ENCODE measurements at regions not wholly inside any gene's neighbourhood (a gene's known extent, or its start where the extent isn't known, plus 50 kb on each side); places are given as distances from the start of the nearest gene placed in this dataset.

DNA sequence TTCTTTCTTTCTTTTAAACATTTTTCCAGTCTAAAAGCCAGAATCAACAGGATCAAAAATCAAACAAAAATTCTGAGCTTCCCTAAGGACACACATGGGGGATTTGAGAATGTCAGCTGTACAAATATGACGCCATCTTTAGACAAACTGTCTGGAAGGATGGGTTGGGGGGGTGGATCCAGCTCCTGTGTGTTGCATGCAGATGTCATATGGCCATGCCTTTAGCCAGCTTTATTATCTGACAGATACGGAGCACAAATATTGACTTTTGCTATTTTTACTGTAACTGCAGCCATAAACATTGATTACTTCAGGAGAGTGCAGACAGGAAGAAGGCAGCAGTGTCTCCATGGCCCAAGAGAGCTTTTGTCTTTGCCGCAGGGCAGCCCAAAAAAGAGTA, 279.4 kb upstream of the ELAC2 start:
- DNase-seq = no peak

DNA sequence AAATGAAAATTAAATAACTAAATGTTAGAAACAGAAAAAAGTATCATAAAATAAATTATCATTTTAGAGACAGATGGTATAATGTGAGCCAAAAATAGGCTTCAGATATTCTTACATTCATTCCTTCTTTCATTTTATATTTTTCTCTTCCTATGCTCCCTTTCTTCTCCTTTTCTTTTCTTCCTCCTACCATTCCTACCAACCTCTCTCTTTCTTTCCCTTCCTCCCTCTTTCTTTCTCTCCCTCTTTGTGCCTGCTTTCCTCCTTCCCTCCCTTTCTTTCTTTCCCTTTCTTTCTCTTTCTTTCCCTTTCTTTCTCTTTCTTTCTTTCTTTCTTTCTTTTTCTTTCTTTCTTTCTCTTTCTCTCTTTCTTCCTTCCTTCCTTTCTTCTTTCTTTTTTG, 275.6 kb upstream of the ELAC2 start:
- DNase-seq = no peak

DNA sequence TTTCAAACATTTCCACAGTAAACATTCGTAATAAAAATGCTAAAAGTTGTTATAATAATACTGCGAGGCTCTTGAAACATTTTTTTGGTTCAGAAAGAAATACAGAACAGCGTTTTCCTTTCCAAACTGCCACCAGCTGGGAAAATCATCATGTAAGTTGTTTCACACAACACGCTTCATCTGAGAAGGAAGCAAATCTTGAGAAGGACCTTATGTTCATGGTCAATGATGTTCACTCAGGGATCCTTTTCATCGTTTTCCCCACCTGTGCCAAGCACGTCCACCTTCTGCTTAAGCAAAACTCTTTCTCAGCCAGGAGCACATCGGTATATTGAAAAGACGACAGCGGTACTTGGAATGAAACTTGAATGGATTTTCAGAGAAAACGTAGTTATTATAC, 274.5 kb upstream of the ELAC2 start:
- no peak for DNase-seq

DNA sequence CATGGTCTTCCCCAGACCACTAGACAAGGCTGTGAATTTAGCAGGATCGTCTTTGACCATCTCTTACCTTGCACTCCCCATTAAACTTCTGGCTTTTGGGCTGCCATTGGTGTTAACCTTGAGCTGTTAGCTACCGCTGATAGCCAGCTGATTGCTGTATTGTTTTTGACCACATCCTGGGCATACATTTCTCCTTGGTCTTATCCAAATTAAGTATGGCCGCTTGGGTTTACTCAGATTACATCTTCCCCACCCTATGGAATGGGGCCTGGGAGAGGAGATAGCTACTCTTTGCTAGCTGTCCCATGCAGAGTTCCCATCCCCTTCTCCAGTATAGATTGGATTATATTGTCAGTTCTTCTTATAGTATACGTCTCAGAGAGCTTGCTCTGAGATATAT, 270.4 kb upstream of the ELAC2 start:
- DNase-seq = no peak

DNA sequence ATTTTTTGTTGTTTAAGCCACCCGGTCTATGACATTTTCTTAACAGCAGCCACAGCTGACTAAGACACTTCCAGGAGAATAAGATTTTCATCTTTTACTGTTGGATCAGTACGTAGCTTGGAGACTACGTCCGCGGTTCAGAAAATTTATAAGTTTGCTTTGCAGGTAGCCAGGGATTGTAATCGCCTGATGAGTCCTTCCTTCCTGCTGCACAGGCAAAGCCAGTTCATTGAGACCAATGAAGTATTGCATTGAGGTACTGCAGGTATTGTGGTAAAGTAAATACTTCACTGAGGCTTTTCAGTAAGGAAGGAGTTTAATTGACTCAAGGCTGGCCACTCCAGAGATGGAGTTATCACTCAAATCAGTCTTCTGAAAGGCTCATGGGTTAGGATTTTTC, 269.4 kb upstream of the ELAC2 start:
- no peak for DNase-seq

DNA sequence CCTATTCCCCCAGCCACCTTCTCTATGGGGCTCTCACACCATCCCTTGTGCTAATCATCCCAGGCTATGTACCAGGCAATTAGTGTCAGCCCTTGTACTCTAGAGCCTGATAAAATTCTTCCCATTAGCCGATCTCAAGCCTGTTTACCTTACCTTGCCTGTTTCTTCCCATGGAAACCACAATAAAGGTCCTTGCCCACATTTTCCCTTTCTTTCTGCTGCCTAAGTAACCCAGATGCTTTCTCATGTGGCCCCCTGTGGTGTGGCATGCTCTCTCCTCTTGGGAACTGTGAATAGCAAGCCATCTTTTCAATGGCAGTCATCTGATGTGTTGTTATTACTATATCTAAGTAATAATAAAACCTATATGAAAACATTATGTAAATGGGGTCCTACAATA, 265.8 kb upstream of the ELAC2 start:
- no peak for DNase-seq

DNA sequence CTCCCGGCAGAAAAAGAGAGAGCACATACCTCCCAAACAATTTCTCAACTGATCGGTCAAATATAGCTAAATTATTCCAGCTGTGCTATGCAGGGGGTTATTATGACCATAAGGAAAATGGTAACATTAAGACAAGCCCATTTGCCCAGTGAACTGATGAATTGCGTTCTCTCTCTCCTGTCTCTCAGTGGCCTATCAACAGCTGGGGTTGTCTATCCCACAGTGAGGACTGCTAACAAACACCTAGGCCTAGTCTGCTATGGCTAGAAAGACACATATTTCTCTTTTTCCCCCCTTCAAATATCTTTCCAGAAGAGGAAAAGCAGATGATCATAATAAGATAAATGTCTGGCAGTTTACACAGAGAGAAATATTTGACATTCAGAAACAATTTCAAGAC, 263.8 kb upstream of the ELAC2 start:
- DNase-seq = no peak

DNA sequence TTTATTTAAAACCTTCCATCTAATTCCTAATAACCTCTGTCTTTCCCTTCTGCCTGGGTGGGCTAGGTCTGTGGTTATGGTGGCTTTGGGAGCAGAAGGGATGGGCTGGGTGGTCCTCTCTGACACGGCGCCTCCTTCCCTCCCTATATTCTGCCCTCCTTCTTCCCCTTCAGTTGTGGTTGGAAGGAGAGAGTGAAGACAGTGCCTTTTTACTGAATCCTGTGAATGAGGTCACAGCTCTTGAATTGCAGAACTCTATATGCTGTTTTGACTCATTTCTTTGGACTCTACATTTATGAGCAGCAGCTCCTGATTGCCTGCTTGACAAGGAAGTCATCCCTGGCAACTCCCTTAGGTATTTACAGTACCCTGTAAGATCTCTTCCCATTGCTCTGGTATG, 256.0 kb upstream of the ELAC2 start:
- DNase-seq = no peak

DNA sequence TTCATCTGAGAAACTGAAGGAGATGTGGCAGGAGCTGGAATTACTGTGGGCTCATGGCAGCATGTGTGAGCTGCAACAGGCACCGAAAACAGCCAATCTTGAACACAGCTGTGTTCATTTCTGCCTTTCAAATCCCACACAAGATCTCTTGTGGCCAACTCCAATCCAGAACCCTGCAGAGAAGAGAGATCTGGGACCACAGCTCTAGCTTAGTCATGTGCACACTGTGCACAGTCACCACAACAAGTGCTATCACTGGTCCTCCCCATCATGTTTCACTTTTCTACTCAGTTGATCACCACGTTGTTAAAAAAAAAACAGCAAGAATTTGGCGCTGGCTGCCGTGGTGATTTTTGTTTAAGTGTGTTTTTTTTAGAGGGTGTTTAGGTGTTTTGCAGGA, 254.5 kb upstream of the ELAC2 start:
- no peak for DNase-seq

DNA sequence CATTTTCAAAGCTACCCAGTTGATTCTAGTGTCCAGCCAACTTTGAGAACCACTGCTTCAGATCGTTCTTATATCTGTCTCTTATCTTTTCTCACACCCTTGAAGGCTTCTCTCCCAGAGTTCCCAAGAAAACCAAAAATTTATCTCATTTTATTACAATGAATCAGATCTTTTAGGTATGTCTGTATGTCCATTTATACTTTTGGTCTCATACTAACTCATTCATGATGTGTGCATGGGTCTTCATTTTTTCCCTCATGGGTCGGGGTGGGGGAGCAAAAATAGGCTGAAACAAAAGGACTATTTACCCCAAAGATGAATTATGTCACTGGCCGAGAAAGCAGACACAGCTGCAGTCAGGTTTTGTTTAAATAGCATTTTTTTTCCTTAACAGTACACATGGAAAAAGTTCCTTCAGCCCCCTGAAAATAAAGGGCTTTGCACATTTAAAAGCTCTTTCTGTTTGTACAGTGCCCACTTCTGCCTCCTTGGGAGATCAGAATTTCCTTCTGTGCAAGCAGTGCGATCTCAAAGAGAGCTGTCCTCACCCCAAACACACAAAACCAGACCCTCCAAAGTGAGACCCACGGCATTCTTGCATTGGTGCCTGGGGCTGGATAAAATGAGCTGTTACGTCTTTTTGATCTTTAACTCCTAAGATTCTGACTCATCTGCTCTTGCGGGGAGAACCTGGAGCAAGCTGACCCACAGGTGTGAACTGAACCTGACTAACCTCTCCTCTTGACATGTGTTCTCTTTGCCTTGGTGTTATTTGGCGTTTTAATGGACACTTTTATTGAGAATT, 251.2 kb upstream of the ELAC2 start:
- DNase-seq = no peak

DNA sequence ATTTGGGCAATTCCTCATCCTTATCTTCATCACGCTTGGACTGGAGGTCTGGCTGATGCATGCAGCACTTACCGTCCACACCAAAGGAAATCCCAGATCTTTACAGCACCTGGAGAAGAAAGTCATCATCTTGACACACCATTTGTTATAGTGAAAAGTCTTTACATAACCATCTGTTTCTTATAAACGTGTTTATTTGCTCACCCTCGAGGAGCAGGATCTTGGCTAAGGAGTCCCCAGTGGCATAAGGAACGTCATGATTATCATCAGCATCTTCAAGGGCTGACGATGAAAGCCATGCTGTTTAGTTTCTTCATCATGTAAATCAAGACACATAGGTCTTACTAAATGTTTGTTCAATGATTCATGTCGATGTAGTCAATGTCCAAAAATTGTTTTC, 248.8 kb upstream of the ELAC2 start:
- DNase-seq = no peak

DNA sequence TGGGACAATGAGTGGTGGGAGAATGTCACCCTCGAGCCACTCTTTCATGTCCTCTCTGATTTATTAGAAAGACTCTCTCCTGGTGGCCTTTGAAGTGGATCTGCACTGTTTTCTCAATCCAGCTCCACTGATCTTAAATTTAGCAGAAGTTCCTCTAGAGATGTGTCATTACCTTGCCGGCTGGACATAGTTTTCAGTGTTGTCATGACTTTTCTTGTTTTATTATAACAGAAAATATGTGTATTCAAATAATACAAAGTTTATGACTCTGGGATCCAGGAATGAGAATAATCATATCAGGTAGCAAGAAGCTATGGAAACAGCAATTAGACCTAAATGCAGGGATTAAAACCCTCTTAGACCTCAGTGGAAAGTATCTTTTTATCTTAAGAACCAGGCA, 247.5 kb upstream of the ELAC2 start:
- no peak for DNase-seq

DNA sequence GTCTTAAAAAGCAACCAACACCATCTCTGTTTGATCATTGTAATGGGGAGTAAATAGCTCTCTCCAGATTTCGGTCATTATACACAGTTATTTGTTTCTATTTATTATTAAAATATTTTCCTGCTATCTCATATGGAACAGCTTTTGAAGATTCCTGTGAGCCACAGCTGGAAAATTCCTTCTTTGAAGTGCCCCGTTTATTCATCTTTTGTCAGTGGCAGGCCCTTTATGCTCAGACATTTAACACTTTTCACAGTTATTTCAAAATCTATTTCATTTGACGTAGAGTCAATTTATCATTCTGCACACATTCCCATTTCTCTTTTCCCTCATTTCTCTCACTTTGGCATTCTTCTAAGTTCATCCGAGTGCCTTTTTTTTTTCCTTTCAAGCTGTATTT, 245.9 kb upstream of the ELAC2 start:
- DNase-seq = no peak

DNA sequence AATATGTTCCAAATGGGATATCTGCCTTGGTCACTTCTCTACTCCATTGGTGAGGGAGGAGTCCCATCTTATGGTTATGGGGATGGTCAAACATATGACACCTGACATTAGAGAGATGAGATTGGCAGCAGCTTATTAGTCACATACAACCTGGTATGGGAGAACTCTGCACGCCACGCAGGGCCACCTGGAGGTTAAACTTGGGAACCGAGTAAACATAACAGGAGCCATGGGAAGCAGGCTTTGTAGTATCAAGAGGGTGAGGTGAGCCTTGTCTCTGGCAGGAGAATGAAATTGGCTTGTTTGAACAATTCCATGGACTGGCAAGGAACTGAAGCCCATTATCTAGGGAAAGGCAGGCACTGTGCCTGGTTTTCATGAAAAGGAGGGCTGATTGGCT, 238.7 kb upstream of the ELAC2 start:
- DNase-seq = no peak

DNA sequence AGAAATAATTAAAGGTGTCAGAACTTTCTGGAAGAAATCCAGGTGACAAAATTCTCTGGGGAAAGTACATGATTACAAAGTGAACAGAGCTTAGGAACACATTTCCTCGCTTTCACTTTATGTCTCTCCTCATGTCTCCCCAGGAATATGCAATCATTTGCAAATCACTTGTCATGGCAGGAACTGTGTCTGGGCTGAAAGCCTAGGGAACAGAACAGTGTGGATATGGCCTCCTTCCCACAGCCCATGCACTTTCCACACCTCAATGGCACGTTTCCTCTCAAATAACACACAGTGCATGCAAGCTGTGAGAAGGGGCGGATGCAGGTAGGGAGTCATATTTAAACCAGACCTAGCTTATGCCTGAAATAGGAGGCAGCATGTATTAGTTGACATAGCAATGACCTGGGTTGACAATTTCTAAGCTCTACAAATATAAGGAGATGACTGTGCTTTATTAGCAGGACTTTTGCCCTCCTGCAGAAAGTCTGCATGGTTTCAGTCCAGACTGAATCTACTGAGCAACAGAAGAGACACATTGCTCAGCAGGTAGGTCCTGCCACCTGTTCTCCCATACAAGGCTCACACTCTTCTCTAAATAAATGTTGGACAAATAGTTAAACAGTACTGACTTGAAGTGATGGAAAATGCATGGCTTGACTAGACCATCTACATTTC, 236.0 kb upstream of the ELAC2 start:
- DNase-seq = no peak

DNA sequence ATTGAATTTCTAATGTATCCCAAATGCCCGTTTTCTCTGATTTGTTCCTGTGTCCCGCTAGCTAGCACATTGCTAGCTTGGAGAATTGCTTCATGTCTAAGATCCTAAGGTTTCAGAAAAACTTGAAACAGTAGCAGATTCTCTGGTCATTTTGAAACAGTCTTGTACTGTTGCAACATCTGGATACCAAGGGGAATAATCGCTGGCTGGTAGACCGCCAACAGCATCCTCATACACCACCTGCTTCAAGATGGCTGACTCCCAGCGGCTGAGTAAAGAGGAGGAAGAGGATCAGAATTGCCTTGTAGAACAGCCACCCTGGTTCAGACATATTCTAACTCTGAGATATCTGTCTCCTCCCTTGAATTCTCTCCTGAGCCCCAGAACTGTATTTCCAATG, 226.7 kb upstream of the ELAC2 start:
- no peak for DNase-seq

DNA sequence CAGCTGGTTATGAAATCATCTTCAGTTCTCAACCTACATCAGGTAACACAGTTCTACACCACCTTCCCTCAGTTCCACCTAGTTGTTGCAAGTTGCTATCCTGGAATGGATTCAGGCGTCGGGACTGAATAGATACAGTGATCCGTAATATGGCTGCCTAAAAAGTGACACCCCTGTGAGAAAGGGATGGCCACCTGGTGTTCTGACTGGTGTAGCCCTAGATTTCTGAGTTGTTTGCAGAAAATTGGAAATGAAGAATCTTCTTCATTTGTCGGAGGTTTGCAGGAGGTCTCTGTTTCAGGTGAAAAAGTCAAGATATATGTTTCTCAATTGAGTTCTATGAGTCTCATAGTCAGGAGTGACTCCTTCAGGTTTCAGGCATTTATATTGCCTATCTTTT, 225.8 kb upstream of the ELAC2 start:
- no peak for DNase-seq

DNA sequence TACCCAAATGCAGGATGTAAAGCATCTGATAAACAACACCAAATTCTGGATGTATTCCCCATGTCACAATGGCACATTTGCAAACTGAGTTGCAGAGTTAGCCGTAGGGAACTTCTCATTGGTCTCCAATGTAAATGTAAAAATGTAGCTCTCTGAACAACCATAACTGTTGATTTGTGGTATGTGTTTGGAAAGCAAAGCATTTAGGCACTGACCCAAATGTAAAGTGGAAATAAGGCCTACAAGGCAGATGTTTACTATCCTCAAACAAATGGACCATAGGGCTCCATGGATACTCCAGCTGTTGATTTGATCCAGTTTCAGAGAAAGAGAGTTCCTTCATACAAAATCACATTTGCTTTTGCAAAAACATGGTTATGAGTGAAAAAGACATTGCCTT, 223.0 kb upstream of the ELAC2 start:
- DNase-seq = no peak

DNA sequence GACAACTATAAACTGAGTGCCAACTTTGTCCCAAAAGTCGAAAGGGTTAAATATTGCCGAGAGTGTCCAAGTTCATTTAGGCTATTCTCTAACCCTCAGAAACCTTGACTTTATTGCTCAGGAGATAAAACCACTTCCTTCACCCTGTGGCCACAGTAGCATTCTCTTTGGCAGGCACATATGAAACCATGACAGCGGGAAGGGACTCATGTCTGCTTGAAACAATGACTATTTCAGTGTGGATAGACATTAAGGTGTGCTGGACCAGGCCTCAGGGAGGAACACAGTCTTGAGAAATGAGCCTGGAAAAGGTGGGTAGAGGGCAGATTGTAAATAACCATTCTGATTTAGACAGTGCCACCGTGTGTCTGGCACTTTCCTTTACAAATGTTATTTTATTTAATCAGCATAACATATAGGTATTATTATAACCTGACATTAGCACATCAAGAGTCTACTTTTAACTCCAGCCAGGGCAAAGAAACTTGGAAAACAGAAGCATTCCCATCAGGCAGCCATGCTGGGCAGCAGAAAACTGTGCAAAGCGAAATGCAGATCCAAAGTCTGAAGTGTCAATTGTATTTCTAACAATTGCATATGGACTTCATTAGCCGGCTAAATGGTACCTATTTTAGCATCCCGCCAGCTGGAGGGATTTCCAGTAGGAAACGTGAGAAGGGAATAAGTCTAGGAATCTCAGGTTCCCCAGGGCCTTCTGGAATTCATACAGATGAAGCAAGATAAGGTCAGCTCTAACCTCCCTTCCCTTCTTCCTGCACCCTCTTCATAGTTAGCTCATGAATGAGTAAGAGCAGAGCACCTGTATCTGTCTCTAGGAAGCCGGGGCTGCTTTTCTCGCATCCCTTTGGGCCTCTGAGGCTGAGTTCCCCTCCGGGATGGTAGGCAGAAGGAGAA, 212.8 kb upstream of the ELAC2 start:
- no peak for DNase-seq

DNA sequence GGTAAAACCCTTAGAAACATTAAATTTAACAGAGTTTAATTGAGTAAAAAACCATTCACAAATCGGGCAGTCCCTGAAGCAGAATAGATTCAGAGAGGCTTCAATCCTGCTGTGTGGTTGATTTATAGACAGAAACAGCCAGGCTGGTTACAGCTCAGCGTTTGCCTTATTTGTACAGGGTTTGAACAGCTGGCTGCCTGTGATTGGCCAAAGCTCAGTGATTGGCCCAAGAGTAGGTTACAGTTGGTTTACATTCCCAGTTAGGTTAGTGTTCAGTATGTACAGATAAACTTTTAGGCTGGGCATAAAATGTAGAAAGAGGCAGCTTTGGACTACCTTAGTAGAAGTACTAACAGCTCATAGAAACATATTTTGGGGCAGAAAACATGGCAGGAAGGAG, 210.4 kb upstream of the ELAC2 start:
- DNase-seq = no peak

DNA sequence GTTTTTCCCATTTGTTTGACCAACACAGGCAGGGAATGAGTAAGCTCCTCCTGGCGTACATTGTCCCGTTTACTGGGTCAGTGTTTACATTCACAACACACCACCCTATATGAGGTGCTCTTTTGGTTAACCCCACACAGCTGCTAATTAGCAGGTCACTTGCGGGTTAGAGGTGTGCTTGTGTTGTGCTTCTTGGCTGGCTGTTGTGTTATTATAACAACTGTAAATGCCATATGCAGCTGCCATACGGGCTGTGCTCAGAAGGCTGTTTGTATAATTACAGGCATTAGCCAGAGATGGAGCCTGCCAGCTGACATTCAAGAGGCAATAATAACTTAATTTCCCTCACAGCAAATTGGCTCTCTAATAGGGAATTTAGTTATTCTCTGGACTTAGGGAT, 205.1 kb upstream of the ELAC2 start:
- no peak for DNase-seq

DNA sequence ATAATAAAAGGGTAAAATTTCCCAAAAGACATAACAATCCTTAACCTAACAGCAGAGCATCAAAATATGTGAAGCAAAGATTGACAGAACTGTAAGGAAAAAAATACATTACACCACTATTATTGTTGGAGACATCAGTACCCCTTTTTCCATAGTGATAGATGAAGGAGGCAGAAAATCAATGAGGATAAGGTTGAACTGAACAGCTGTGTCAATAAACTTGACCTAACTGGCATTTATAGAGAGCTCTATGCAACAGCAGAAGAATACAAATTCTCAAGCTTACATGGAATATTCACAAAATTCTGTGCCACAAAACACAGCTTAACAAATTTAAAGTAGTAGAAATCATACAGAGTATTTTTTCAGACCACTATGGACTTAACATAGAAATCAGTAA, 195.0 kb upstream of the ELAC2 start:
- no peak for DNase-seq

DNA sequence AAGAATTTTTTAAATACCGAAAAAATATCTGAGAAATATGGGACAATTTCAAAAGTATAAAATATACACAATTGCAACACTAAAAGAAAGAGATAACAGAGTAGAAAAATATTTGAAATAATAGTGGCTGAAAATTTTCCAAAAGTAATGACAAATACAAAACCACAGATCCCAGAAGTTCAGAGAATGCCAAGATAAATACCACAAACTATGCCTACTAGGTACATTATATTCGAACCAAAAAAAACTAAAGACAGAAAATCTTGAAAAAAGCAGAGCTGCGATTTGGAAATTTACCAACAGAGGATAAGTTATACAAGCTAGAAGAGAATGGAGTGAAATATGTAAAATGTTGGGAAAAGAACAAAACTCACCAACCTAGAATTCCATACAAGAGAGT, 191.3 kb upstream of the ELAC2 start:
- no peak for DNase-seq
